ENCODE measurements at regions not wholly inside any gene's neighbourhood (a gene's known extent, or its start where the extent isn't known, plus 50 kb on each side); places are given as distances from the start of the nearest gene placed in this dataset.
"Not testable (repeated sequence)": the region's sequence is repeated elsewhere in the genome, so short reads cannot be mapped to it uniquely, and the experiment has no call there.

DNA sequence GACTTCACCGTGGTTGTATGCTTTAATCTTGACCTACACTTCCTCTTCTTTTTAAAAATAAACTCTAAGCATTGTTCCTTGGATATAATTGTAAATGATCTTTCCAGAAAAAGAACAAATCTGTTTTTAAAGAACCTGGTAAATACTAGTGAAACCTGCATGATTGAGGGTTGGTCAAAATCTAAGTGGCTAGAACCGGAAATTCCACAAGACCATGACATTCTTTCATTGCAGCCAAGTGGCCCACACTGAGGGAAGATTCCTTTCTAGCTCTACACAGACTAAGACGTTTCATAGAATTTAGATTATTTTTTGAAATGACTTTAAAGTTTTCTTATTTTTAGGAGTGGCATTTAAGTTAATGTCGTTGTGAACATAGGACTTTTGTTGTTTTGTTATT is 356.7 kb downstream of the NYAP2 start:
- H3K27ac Mint-ChIP-seq: no peak overlapping the region
- H3K36me3 Mint-ChIP-seq: no peaks in the 10 kb centered on the region
- no peaks in the 10 kb centered on the region for H3K9me3 Mint-ChIP-seq
- no peak for ATAC-seq
- H3K4me3 Mint-ChIP-seq: no peak overlapping the region
- H3K27me3 Mint-ChIP-seq: no peaks in the 10 kb centered on the region
- H3K4me1 Mint-ChIP-seq: no peaks in the 10 kb centered on the region

DNA sequence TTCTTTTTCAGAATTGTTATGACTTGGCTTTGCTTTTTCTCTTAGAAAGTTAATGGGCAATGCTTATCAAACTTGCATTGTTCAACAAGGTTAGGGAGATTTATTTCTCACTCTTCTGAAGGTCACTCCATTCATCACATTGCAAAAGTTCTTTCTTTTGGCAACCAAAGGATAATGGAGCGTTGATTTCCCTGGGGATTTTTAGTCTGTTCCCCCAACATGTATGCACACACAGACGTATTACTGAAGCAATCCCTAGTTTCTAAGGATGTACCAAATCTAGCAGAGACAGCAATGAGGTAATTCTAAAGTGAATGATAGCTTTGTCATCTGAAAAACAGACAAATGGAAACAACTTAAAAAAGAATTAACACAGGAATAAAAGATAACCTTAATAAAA is 349.1 kb downstream of the NYAP2 start:
- Mint-ChIP-seq H3K36me3 (no peaks in the 10 kb centered on the region), H3K4me3 (no peak overlapping the region), H3K27ac (no peak overlapping the region), H3K4me1 (no peaks in the 10 kb centered on the region), H3K27me3 (no peaks in the 10 kb centered on the region), H3K9me3 (no peaks in the 10 kb centered on the region)
- ATAC-seq: no peak

DNA sequence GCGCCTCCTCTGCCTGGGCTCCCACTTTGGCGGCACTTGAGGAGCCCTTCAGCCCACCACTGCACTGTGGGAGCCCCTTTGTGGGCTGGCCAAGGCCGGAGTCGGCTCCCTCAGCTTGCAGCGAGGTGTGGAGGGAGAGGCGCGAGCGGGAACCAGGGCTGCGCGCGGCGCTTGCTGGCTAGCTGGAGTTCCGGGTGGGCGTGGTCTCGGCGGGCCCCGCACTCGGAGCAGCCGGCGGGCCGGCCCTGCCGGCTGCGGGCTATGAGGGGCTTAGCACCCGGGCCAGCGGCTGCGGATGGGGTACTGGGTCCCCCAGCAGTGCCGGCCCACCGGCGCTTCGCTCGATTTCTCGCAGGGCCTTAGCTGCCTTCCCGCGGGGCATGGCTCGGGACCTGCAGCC is 344.5 kb downstream of the NYAP2 start:
- not testable (repeated sequence) for H3K9me3 Mint-ChIP-seq, H3K27ac Mint-ChIP-seq, H3K4me3 Mint-ChIP-seq, H3K4me1 Mint-ChIP-seq, ATAC-seq, H3K36me3 Mint-ChIP-seq, H3K27me3 Mint-ChIP-seq

DNA sequence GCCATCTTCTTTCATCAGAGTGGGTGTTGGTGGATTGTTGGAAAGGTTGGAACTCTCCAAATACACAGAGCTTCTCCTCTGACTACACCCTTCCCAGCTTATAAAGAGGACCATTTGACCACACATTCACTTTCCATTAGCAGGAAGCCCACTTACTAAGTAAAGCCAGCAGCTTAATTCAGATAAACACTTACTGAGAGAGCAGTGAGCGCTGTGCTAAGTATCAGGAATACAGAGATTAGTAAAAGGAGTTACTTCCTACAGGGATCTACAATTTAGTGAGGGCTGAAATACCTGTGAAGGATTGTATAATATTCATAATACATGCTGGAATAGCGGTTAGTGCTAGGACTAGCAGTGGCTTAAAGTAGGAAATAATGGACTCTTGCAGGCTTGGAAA is 343.0 kb downstream of the NYAP2 start:
- H3K4me3 Mint-ChIP-seq: no peak overlapping the region
- no peaks in the 10 kb centered on the region for H3K9me3 Mint-ChIP-seq
- no peak for ATAC-seq
- H3K36me3 Mint-ChIP-seq: no peaks in the 10 kb centered on the region
- no peak overlapping the region for H3K27ac Mint-ChIP-seq
- H3K27me3 Mint-ChIP-seq: peaks cover 7% of the 10 kb centered on the region
- H3K4me1 Mint-ChIP-seq: no peaks in the 10 kb centered on the region

- Mint-ChIP-seq H3K4me1 (no peaks in the 10 kb centered on the region), H3K27me3 (peaks cover 7% of the 10 kb centered on the region), H3K27ac (no peak overlapping the region), H3K4me3 (no peak overlapping the region), H3K36me3 (no peaks in the 10 kb centered on the region), H3K9me3 (no peaks in the 10 kb centered on the region)
- ATAC-seq: no peak
Observed at GRCh38 chr2:225740086-225740485, 340.6 kb downstream of the NYAP2 start.

- no peaks in the 10 kb centered on the region for H3K9me3 Mint-ChIP-seq
- peaks cover 7% of the 10 kb centered on the region for H3K27me3 Mint-ChIP-seq
- H3K27ac Mint-ChIP-seq: no peak overlapping the region
- no peaks in the 10 kb centered on the region for H3K36me3 Mint-ChIP-seq
- H3K4me3 Mint-ChIP-seq: no peak overlapping the region
- no peak for ATAC-seq
- no peaks in the 10 kb centered on the region for H3K4me1 Mint-ChIP-seq
Observed at GRCh38 chr2:225739328-225739727, 339.8 kb downstream of the NYAP2 start.

- H3K4me1 Mint-ChIP-seq: no peaks in the 10 kb centered on the region
- H3K4me3 Mint-ChIP-seq: no peak overlapping the region
- no peak overlapping the region for H3K27ac Mint-ChIP-seq
- H3K27me3 Mint-ChIP-seq: peaks cover 7% of the 10 kb centered on the region
- ATAC-seq: no peak
- H3K9me3 Mint-ChIP-seq: no peaks in the 10 kb centered on the region
- no peaks in the 10 kb centered on the region for H3K36me3 Mint-ChIP-seq
Observed at GRCh38 chr2:225738735-225739134, 339.2 kb downstream of the NYAP2 start.

GRCh38 chr2:225737556-225737955 is 338.0 kb downstream of the NYAP2 start:
- Mint-ChIP-seq H3K9me3 (no peaks in the 10 kb centered on the region), H3K27me3 (peaks cover 7% of the 10 kb centered on the region), H3K4me1 (no peaks in the 10 kb centered on the region), H3K4me3 (no peak overlapping the region), H3K27ac (no peak overlapping the region), H3K36me3 (no peaks in the 10 kb centered on the region)
- ATAC-seq: no peak

GRCh38 chr2:225735844-225736243 is 336.3 kb downstream of the NYAP2 start:
- Mint-ChIP-seq H3K27me3 (peaks cover 13% of the 10 kb centered on the region), H3K36me3 (no peaks in the 10 kb centered on the region), H3K27ac (no peak overlapping the region), H3K4me3 (no peak overlapping the region), H3K4me1 (no peaks in the 10 kb centered on the region), H3K9me3 (no peaks in the 10 kb centered on the region)
- no peak for ATAC-seq

DNA sequence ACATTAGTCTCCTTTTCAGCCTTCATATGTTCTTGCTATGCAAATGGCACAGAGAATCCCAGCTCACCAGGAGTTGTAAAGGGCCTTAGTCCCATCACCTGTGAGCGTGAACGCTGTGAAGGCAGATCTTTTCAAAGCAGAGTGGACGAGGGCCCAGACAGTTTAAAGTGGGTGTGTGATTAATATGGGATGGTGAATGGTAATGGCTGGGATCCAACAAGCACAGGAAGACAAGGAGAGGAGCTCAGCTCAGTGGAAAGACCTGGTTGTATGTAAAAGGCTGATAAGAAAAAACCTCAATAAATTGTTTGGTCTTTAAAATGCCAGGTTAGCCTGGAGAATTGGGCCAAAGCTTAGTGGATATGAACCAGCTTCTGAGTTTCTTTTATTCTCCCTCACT is 326.2 kb downstream of the NYAP2 start:
- ATAC-seq: no peak
- H3K9me3 Mint-ChIP-seq: no peaks in the 10 kb centered on the region
- H3K27me3 Mint-ChIP-seq: no peaks in the 10 kb centered on the region
- no peak overlapping the region for H3K27ac Mint-ChIP-seq
- no peaks in the 10 kb centered on the region for H3K4me1 Mint-ChIP-seq
- no peak overlapping the region for H3K4me3 Mint-ChIP-seq
- H3K36me3 Mint-ChIP-seq: no peaks in the 10 kb centered on the region
